ENCODE measurements at regions not wholly inside any gene's neighbourhood (a gene's known extent, or its start where the extent isn't known, plus 50 kb on each side); places are given as distances from the start of the nearest gene placed in this dataset.
"Not testable (repeated sequence)": the region's sequence is repeated elsewhere in the genome, so short reads cannot be mapped to it uniquely, and the experiment has no call there.

DNA sequence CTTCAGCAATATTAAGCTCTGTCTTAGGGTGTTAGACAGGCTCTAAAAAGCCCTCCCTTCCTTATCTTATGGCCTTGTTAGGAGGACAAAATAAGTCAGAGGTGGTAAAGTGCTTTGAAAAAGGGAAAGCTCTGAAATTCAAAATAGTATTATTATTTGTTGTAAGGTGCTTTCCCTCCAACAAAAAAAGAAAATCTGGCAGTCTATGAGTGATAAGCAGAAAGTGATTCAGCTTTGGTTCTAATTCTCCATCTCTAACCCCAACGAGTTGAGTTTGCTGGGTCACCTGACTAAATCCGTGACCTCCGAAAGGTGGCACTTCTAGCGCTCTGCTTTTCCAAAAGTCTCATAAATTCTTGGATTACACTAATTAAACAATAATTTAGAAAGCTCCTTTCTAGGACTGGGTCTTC lies 305.1 kb downstream of the BCL2L11 start:
- DNase-seq (ENCODE audit: low spot score), result not testable (repeated sequence)

DNA sequence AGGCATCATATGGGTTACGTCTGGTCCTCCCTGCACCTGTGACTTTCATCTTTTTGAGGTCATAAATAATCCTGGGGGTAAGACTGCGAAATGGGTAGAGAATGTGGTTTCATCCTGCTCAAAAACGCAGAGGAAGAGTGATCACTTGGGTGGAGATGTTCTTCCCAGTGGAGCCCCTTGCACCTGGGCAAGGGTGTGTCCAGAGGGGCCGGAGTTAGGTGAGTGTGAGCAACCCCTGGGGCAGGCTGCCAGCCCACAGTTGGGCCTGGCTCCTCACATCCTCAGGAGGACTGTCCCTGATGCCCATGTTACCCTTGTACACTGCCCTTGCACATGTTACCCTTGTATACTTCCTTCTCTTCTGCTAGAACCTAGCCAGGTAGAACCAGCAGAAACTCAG lies 306.6 kb downstream of the BCL2L11 start:
- DNase-seq (ENCODE audit: low spot score), result not testable (repeated sequence)

DNA sequence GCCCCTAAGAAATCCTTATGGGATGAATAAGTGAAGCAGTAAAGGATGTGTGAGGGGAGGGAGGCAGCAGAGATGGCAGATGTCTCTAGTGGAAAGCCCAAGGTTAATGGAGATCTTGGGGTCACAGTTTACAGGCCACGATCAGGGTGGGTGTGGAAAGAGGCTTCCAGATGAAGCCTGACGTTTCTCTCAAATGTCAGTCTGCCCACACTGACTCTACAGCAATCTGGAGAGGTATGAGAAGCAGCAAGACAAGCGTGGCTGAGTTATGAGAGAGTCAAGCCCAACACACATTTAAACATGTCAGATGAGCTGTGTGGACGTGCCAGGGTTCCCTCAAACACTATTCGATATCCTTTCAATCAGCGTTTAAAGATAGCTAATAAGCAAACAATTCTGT lies 308.2 kb downstream of the BCL2L11 start:
- not testable (repeated sequence) for DNase-seq (ENCODE audit: low spot score)

DNA sequence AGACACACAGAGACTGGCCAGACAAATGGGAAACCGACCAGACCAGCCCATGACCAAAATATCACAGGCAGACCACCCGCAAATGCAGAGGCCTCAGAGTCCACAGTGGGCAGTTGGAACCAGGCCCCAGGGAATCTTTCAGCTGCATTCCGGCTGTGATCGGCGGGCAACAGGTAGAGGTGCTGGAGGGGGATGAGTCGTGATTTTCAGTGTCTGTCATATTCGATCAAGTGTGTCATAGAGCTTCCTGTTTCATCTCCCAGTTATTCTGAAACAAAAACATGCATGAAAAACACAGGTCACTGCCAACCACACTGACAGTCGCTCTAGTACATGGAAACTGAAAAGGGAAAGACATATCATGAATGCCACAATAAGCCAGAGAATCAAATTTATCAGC lies 308.6 kb downstream of the BCL2L11 start:
- not testable (repeated sequence) for DNase-seq (ENCODE audit: low spot score)

DNA sequence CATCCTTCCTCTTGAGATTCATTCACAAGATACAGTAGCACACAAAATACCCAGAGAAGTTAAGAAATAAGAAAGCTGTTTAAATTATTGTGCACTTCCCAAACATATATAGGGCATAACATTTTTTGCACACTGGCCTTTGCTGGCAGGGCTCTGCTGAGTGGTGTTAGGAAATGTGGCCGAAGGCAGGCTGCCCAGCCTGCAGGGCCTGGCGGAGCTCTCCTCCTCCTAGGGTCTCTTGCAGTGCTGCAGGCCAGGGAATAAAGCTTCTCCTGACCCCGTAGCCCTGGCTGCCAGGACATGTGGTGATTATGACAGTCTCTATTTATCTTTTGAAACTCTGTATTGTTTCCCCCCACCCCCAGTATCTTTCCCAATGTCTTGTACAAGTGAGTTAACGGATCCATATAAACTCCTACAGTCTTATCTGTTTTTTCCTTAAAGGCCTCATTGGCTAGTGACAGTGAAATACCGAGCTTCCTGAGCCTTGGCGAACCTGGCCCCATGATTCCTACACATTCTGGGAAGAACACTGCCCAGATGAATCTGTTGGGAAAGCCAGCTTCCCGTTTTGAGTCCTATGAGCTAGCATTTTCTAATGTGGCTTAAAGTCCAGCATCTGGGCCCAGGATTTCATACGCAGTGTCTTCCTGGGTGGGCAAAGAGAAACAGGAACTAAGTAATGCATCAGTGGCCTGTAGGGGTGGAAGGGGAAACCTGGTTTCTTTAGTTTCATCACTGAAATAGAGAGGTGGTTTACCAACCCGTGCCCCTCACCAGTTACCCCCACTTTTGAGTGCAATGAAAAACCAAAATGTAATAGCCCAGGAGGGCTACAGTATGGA lies 310.3 kb downstream of the BCL2L11 start:
- not testable (repeated sequence) for DNase-seq (ENCODE audit: low spot score)

DNA sequence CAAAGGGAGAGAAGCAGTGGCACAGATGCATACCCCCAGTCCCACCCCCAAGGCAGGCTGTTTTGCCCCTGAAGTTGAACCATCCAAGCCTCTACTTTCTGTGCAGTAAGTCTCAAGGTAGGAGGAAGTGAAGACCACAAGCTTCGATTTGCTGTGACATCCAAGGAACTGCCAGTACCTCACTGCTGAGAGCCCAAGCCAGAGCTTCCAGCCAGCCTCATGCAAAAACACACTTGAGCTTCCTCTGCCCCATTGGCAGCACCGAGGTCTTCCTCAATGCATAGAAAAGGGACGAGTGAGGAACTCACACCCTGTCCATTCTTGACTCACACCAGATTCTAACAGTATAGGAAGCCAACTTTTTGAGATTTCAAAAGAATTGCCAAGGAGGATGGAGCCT lies 311.7 kb downstream of the BCL2L11 start:
- not testable (repeated sequence) for DNase-seq (ENCODE audit: low spot score)

DNA sequence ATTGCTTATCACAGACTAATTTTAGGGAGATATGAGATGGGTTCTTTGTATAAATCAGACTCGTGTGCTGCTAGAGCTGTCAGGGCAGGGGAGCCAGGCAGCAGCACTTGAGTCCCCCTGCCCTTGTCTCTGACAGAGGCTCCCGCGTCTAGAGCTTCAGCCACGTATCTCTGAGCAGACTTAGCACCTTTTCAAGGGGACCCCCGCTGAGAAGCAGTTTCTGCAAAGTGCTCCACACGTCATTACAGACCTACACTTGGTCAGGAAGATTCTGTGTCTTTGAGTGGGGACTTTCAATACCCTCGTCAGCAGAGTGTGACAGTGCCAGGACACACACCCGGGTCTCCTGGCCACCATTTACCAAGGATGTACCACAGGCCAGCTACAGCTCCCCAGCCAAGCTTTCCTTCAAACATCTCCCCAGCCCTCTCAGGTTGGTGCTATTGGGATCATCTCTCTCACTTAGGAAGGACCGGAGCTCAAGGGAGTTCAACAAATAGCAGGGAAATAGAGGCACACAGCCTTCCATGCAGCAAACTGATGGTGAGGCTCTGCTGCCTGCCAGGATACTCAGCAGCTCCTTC lies 312.3 kb downstream of the BCL2L11 start:
- not testable (repeated sequence) for DNase-seq (ENCODE audit: low spot score)

DNA sequence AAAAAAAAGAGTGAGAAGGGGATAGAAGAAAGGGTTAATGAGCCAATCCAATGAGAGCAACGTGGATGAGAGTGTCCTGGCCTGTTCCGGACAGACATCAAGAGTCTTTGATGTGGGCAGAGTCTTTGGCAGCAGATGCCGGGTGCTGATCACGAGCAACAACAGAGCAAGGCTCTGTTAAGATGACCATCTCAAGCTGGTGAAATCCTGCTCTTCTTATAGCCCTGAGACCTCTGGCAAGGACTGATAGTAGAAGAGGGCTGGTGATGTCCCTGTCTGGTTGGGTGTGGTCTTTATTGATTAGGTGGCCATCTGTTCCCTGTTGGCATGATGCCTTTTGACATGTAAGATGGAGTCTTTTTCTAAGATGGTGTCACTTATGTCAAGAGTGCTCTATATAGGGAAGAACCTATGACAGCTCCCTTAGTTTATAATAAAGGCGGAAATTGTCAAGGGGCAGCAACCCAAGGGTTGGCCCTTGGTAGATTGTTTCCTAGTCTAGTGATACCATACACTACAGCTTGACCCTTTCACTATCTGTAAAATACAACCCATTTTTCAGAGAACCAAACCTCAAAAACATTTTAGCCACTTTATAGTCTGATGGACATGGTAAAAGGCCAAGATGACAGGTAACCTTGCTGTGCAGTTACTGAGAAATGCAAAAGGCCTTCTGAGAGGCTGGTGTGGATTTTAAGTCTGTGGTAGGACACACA lies 313.3 kb downstream of the BCL2L11 start:
- DNase-seq (ENCODE audit: low spot score), result not testable (repeated sequence)

DNA sequence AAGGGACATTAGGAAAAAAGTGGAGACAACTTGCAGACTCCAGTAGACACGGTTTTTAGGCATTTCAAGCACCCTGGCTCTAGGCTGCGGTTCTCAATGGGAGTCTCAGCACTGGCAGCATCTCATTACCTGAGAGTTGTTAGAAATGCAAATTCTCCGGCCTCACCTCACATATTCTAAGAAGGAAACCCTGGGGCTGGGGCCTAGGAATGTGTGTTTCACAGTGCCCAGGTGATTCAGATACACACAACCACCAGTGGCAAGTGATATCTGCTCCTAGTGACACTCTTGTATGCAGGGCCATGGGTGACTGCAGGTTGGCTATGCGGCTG lies 313.9 kb downstream of the BCL2L11 start:
- DNase-seq (ENCODE audit: low spot score), result not testable (repeated sequence)

DNA sequence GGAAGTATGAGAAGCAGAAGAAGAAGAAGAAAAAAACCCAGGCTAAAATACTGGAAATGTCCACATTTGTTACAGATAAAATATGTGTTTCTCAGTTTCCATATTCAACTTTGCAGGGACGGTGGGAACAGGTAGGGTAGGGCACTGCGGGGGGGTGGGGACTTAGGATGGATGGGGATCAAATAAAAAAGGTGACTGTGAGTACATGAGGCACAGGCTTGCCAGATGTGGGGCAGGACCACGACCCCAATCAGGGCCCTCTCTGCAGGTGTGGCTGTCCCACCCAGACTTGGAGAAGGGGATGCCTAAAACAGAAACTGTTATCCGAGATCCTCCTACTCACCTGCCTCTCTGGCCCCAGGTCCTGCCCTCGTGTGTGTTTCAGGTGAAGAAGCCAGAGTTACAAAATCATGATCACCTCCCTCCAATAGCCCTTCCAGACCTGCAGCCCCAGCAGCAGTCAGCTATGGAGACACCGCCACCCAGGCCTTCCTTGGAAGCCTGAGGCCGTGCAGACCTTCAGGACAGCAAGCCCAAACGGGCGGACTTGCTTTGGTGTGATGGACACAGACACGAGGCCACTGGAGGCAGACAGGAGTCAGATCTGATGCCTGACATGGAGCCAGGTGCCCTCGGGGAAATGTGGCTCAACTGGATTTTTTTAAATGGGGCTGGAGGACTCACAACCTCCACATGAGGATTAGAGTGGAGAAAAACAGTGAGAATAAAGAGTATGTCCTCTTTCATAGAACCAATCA lies 315.0 kb downstream of the BCL2L11 start:
- DNase-seq (ENCODE audit: low spot score), result not testable (repeated sequence)

DNA sequence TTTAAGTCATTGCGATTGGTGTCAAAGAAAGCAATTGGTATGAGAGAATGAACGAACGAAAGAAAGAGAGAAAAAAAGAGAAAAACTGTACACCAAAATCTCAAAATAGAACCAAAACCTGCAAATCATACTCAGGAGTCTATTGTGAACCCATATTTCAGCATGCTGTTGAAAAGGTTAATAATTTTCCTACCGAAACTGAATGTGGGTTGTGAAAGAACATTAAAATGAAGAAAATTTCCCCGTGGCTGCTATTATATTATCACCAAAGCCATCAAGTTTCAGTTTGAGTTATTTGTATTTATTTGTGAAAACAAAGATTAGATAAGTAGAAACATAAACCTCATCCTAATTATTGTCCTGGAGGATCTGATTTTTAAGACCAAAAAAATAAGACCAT lies 315.7 kb downstream of the BCL2L11 start:
- DNase-seq (ENCODE audit: low spot score), result not testable (repeated sequence)

DNA sequence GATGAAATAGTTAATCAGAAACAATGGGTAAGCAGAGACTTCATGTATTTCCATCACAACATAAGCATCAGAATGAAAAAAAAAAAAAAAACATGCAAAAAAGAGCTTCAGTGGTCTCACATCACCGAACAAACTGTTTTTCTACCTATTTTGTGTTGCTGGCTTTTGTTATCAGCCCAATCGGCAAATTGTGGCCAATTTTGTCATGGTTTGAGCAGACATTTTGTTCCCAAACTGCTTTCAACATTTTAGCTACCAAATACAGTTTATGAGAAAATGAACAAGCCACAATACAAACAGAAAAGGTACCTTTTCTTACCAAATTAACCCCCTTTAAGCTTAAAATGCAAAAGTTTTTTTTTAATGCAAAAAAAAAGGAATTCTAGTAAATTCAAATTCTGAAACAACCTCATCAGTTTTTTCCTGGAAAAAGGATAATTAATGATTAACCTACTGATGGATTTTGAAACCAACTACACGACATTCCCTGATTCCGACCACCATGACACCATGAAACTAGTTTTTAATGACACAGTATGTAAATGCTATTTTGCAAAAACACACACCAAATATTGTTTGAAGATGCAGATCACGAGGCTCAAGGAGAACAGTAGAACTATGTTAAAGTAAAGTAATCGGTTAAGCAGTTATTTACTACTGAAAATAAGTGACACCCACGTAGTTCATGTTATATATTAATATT lies 316.7 kb downstream of the BCL2L11 start:
- not testable (repeated sequence) for DNase-seq (ENCODE audit: low spot score)

DNA sequence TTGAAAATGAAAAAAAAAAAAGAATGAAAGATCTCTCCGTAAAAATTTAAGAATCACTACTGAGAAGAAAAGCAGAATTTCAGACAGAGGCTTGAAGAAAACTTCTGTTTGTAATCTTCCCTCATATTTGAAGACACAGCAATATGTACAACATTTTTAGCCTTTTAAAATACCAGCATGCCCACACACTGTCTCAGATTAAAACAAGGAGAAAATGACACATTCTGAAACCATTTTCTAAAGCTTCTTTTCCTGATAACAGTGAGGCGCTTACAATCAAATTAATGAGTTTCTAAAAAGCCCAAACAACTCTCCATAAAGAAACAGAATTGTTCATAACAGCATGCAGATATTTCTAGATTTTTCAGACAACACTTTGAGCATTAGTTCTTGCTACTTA lies 317.4 kb downstream of the BCL2L11 start:
- DNase-seq (ENCODE audit: low spot score), result not testable (repeated sequence)

DNA sequence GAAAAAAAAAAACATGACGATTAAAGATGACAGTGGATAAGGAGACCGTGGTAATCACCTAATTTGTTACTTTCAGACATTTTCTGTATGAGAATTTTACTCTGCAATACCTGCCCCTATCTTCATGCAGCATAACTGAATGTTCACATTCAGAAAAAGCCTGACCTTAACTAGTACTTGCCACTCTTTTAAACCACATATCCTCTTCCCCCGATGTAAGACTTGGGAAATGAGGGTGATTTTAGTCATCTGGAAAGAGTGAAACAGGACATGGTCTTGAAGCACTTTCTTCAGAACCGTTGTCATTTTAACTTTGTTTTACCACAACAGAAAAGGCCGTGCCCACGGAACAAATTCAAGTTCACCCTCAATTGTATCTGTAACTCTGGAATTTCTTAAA lies 318.5 kb downstream of the BCL2L11 start:
- DNase-seq (ENCODE audit: low spot score), result not testable (repeated sequence)

DNA sequence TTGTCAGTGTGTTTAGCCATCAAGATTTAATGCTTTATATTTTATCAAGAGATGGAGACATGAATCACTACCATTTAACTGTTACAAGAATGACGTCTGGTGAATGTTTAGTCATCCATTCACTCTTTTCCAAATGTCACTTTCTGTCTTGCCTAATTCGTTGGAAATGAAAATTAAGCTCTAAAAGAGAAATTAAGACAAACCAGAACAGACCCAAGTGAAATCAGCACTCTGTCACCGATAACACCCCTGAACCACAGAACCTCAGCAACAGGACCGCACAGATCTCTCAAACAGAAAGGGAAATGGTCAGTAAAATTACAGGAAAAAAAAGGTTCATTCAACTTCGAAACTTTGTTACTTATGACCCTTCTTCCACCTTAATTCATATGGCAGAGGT lies 320.9 kb downstream of the BCL2L11 start:
- not testable (repeated sequence) for DNase-seq (ENCODE audit: low spot score)

DNA sequence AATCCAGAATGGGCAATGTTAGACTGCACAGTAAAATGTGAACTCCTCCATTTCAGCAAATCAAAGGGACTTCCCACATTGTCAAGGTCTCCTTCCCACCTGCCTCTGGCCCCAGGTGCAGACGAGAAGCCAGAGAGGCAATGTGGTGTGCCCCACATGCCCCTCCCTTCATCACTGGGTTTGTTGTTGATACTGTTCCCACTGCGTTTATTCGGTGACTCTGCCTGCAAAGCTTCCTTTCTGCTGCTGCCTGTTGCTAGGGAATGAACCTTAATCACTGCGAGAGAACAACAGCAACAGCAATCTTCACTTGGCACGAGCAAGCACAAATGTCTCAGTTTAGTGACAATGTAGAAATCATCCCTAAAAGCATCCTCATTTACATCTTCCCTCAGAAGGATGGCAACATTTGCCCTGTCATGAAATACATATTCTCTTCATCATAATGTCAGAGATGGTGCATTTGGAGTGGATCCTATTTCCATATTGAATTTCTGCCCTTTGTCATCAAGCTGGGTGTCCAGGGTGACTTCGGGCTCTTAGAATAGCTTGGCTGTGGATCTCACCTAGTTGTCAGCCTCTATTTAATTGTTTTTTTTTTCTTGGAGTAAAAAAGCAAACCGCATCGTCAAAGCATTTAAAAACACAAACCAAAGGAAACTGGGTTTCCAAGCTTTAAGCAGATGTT lies 322.2 kb downstream of the BCL2L11 start:
- not testable (repeated sequence) for DNase-seq (ENCODE audit: low spot score)

DNA sequence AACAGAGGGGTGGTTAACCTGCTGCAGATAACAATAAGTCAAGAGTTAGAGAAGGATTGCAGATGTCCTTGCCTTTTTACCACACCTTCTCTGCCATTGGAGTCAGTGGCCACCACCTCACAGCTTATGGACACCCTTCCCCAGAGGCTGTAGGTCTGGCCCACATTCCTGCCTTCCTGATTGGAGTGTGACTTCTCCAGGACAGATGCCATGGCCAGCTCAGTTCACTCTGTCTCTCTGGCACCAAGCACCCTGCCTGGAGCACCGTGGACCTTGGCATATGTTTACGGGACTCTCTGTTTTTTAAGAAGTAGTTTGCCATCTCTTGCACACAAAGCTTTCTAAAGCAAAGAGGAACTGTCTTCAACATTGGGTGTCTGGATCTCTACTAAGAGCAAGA lies 323.8 kb downstream of the BCL2L11 start:
- DNase-seq (ENCODE audit: low spot score), result not testable (repeated sequence)

DNA sequence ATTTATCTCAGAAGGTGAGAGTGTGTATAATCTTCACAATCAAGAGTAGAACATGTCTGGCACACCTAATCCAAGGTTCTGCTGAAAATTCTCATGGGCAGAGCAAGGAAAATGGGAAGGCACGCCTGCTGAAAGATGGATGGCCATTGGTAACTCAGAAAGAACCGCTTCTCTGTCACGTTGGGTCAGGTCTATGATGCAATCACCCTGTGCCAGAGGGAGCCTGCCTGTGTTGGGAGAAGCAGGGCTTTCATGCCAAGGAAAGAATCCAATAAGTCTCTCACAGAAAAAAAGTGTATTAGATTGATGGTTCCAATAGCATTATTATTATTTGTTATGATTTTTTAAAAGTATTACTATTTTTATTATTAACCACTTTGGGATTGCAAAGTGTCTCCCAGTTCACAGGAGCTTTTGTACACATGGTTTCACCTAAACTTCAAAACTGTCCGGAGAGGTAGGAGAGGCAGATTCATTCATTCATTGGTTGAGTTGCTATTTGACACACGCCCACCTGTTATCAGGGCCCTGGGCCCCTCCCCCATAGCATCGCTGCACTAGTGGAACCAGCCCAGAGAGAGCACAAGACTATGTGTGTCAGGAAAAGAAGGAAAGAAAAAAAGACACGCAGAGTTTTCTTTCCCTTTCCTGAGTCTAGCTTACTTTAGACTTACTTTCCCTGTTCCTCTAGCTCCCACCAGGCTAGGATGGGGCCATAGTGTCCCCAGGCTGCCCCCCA lies 324.6 kb downstream of the BCL2L11 start:
- not testable (repeated sequence) for DNase-seq (ENCODE audit: low spot score)

DNA sequence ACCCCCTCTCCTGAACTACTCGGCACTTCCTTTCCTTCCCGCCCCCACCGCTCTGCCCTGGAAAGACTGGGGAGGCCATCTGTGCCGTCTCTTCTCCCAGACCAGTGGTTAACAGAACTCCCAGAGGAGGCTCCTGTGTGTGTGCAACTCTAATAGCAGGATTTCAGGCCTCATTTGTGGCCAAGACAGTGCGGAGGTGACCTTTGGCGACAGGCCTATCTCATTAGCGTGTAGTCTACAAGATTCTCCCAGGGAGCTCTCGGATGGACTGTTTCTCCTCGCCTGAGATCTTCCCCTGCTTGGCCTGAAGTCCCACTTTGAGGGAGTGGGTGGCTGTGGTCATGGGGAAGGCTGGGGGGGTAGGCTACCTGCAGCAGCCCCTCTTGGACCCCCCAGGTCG lies 325.2 kb downstream of the BCL2L11 start:
- DNase-seq (ENCODE audit: low spot score), result not testable (repeated sequence)

DNA sequence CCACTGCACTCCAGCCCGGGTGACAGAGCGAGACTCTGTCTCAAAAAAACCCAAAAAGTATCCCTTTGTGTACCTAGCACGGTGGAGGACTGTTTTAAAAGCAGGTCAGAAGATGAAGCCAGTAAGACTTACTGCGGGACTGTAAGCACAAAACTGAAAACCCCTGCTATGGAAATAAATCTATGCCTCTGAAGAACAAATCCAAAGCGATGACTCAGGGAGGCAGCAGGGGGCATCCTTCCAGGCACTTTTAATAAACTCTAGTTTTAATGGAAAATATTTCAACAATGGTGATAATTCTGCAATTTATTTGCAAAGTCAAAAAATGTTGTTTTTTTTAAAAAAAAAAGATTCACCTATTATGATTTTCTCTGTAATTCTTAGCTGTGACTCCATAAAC lies 326.8 kb downstream of the BCL2L11 start:
- DNase-seq (ENCODE audit: low spot score), result not testable (repeated sequence)
